22Rv1 (cell line): ENCODE measurements at regions not wholly inside any gene's neighbourhood (a gene's known extent, or its start where the extent isn't known, plus 50 kb on each side); places are given as distances from the start of the nearest gene placed in this dataset.

Experiments used
- ZFX ChIP-seq: fragments of 450-650 bp; IDR thresholded peaks from 2 replicates; pipeline ENCODE4 v1.6.1; 2017; ENCODE audit warnings: antibody characterized with exemption, borderline replicate concordance
- TF ChIP-seq, protein P1 (sequence below): fragments of 450-650 bp; IDR thresholded peaks from 2 replicates; pipeline ENCODE4 v1.5.1; 2017; ENCODE audit warnings: mild to moderate bottlenecking

DNA sequence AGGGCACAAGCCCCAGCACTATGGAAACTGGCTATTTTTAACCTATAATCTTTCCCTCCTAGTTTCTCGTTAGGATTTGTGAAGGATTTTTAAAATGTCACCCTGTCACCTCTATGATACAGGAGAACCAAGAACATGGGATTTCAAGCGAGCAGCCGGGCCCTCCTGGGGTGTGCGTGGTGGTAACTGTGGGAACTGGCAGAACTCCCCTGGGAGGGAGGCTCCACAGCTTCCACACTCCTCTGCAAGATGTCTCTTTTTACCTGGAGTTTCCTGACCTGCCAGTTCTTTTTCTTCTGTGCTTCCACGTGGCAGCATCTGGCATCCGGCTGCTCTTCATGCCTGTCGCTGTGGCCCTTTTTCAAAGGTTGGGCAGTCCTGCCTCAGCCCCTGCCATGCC, 386.3 kb upstream of the MYT1L start:
- TF ChIP-seq, protein P1, sequence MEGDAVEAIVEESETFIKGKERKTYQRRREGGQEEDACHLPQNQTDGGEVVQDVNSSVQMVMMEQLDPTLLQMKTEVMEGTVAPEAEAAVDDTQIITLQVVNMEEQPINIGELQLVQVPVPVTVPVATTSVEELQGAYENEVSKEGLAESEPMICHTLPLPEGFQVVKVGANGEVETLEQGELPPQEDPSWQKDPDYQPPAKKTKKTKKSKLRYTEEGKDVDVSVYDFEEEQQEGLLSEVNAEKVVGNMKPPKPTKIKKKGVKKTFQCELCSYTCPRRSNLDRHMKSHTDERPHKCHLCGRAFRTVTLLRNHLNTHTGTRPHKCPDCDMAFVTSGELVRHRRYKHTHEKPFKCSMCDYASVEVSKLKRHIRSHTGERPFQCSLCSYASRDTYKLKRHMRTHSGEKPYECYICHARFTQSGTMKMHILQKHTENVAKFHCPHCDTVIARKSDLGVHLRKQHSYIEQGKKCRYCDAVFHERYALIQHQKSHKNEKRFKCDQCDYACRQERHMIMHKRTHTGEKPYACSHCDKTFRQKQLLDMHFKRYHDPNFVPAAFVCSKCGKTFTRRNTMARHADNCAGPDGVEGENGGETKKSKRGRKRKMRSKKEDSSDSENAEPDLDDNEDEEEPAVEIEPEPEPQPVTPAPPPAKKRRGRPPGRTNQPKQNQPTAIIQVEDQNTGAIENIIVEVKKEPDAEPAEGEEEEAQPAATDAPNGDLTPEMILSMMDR: no peak
- no peak for TF ChIP-seq ZFX
